HCT116 (cell line): ENCODE measurements at regions not wholly inside any gene's neighbourhood (a gene's known extent, or its start where the extent isn't known, plus 50 kb on each side); places are given as distances from the start of the nearest gene placed in this dataset.

ENCODE experiments used
- CBX3 ChIP-seq: IDR thresholded peaks from 2 replicates; pipeline ENCODE4 v1.6.1; 2012; ENCODE audit warnings: low read depth
- CEBPB ChIP-seq: IDR thresholded peaks from 2 replicates; pipeline ENCODE4 v1.6.1; 2012; ENCODE audit warnings: low read depth
- CTCF ChIP-seq, 3 experiments: fragments of 200-600 bp in 1 of 3; sonication (generic) in 1 of 3; IDR thresholded peaks in 2 of 3; conservative IDR thresholded peaks in 1 of 3; 2 replicates each; pipeline ENCODE4 v1.5.1; 2012 to 2017; ENCODE audit warnings: low read depth in 2 of 3, low read length in 2 of 3, antibody characterized with exemption in 1 of 3, borderline replicate concordance in 1 of 3, control low read depth in 1 of 3, mild to moderate bottlenecking in 1 of 3, mixed read lengths in 1 of 3, mixed run types in 1 of 3, moderate library complexity in 1 of 3; ENCODE audit not compliant: insufficient read depth in 1 of 3
- JUND ChIP-seq: IDR thresholded peaks from 2 replicates; pipeline ENCODE4 v1.6.1; 2012
- MAX ChIP-seq: IDR thresholded peaks from 2 replicates; pipeline ENCODE4 v1.6.1; 2012
- POLR2A ChIP-seq: IDR thresholded peaks from 2 replicates; pipeline ENCODE4 v1.7.0; 2011; ENCODE audit warnings: borderline replicate concordance; ENCODE audit not compliant: insufficient read depth, insufficient read length; ENCODE audit errors: extremely low read depth
- POLR2AphosphoS5 ChIP-seq: IDR thresholded peaks from 2 replicates; pipeline ENCODE4 v1.6.1; 2011; ENCODE audit warnings: mild to moderate bottlenecking, low read depth, low read length, moderate library complexity
- REST ChIP-seq: IDR thresholded peaks from 2 replicates; pipeline ENCODE4 v1.6.1; 2012; ENCODE audit warnings: low read depth
- SIN3A ChIP-seq: IDR thresholded peaks from 2 replicates; pipeline ENCODE4 v1.6.1; 2012; ENCODE audit warnings: low read depth
- SP1 ChIP-seq: IDR thresholded peaks from 2 replicates; pipeline ENCODE4 v1.6.1; 2012; ENCODE audit warnings: low read depth
- SRF ChIP-seq: IDR thresholded peaks from 2 replicates; pipeline ENCODE4 v1.6.1; 2012; ENCODE audit warnings: low read depth
- YY1 ChIP-seq: IDR thresholded peaks from 2 replicates; pipeline ENCODE4 v1.6.1; 2011; ENCODE audit warnings: low read length, low read depth, moderate library complexity, mild to moderate bottlenecking; ENCODE audit not compliant: insufficient replicate concordance; ENCODE audit errors: extremely low read depth
- ZBTB33 ChIP-seq: IDR thresholded peaks from 2 replicates; pipeline ENCODE4 v1.6.1; 2011; ENCODE audit warnings: mild to moderate bottlenecking, low read length, moderate library complexity; ENCODE audit not compliant: insufficient replicate concordance; ENCODE audit errors: extremely low read depth

GRCh38 chr6:144896289-144896688 lies 611.2 kb downstream of the UTRN start:
- TF ChIP-seq CTCF (IDR thresholded peaks at IDR 0.05 in 2 of 3, conservative IDR thresholded peaks at IDR 0.05 in 1 of 3; ENCODE audit: borderline replicate concordance in 1 of 3, insufficient read depth in 1 of 3, low read depth in 2 of 3, low read length in 2 of 3) (no peak), SIN3A (no peak), POLR2A (no peak), CEBPB (no peak), JUND (no peak), REST (no peak), POLR2AphosphoS5 (no peak), MAX (peak; percentile 7; the same call in 1 of the 2 replicates), CBX3 (no peak), ZBTB33 (no peak), SRF (0 out of 2 replicates have a peak, but pooled peaks have one; percentile 11), YY1 (no peak), SP1 (no peak)
